HG03442 (cell line): ENCODE measurements at regions not wholly inside any gene's neighbourhood (a gene's known extent, or its start where the extent isn't known, plus 50 kb on each side); places are given as distances from the start of the nearest gene placed in this dataset.
A peak's percentile ranks its signal among the peaks of the same experiment; 100 is the strongest.
"Not testable (repeated sequence)": the region's sequence is repeated elsewhere in the genome, so short reads cannot be mapped to it uniquely, and the experiment has no call there.

Experiments
- ATAC-seq: cut with Tn5 transposase; IDR thresholded peaks from one replicate; pipeline ENCODE4 v1.9.1; 2021; ENCODE audit warnings: mild to moderate bottlenecking, moderate library complexity; ENCODE audit not compliant: unreplicated experiment

DNA sequence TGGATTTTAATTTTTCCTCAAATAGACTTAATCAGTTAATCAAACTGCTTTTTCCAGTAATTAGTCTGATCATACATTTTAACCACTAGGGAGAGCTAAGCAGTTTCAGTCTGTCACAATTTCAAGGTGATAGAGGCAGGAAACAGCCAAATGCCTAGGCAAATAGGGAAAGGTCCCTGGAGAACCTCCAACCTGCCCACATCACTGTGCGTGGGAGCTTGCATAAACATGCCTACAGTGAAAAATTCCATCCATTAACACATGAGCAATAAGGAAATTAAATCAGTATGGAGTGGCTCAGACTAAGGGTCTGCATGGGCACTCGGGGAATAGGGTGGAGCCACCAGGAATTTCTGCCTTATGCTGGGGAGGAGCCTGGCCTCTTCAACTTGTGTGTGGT lies 74.6 kb downstream of the AASDHPPT start:
- ATAC-seq = no peak

DNA sequence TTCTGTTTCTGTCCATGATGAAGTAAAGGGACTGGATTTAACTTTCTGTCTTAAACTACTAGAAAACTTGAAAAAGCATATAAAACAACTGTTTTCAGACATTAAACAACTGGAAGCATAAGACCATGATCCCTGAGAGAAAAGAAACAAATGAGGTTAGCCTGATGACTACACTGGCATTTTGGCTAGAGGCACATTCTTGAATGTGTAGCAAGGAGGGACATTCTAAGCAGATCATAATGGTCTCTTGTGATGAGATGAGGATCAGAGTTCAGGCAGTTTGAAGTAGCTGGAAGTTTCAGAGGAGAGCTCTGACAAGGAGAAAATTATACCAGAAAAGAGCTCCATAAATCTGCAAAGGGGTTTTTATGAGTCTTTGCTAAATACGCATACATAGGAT lies 75.4 kb downstream of the AASDHPPT start:
- no peak for ATAC-seq

DNA sequence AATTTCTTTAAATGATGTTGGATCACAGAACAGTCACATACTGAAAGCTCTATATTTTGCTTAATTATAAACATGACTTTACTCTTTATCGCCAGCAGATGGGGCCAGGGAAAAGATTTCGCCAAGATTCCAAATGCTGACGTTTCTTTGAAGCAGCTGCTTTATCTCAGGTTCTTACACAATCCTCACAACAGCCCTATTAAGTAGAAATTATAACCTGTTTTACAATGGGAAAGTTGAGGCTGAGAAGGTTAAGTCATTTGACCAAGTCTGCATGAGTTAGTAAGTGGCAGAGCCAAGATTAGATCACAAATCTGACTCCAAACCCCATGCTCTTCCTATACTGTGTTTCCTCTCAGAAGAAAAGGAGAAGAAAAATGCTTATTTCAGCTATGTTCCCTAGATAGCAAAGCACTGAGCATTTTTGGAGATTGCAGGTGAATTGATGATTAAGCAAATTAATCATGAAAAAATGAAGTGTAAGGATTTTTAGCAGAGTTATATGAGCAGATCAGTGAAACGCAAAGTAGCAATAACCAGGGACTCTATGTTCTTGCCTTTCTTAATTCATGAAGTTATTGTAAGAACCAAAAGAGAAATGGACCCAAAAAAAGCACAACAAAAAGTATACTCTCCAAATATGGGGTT lies 79.0 kb downstream of the AASDHPPT start:
- ATAC-seq = peak; percentile 81

DNA sequence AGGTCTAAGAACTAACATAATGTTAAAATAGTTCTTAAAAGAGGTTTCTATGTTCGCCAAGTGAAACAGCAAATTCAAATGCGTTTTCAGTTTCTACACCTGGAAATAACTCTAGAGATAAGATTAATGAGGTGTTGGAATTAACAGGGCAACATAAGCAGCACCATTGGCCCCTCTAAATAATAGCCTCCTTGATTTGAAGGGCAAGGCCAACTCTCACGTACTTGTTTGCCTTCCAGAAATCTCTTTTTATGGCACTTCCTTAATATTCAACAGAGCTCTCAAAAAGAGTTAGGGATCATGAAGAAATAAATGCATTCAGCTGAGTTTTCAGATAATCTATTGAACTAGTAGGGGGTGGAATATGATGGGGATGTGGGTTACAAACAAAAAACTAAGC lies 80.9 kb downstream of the AASDHPPT start:
- ATAC-seq = no peak

DNA sequence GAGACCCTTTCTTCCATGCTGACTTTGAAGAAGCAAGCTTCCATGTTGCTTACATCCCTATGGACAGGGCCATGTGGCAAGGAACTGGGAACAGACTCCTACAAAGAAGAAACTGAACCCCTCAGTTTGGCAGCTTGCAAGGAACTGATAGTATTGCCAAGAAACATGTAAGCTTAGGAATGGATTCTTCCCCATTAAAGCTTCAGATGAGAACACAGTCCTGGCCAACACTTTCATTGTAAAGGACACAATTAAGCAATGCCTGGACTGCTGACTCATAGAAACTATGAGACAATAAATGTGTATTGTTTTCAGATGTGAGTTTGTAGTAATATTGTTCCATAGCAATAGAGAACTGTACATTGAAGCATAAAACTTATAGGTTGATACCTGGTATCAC lies 82.4 kb downstream of the AASDHPPT start:
- no peak for ATAC-seq

DNA sequence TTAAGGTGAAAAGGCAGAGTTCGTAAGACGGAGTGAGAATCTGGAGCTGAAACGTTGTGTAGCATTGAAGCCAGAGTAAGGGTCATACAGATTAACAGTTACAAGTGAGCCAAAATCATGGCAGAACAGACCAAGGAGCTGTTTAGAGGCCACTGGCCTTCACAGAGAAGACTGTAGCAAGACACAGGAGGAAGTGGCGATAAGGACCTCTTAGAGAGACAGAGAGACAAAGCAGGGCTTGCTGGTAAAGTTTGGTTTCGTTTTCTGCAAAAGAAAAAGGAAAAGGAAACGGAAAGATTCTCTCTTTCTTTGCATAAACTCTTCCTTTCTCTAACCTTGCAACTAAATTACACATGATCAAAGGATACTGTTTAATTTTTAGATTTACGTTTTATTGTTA lies 83.0 kb downstream of the AASDHPPT start:
- ATAC-seq = no peak

DNA sequence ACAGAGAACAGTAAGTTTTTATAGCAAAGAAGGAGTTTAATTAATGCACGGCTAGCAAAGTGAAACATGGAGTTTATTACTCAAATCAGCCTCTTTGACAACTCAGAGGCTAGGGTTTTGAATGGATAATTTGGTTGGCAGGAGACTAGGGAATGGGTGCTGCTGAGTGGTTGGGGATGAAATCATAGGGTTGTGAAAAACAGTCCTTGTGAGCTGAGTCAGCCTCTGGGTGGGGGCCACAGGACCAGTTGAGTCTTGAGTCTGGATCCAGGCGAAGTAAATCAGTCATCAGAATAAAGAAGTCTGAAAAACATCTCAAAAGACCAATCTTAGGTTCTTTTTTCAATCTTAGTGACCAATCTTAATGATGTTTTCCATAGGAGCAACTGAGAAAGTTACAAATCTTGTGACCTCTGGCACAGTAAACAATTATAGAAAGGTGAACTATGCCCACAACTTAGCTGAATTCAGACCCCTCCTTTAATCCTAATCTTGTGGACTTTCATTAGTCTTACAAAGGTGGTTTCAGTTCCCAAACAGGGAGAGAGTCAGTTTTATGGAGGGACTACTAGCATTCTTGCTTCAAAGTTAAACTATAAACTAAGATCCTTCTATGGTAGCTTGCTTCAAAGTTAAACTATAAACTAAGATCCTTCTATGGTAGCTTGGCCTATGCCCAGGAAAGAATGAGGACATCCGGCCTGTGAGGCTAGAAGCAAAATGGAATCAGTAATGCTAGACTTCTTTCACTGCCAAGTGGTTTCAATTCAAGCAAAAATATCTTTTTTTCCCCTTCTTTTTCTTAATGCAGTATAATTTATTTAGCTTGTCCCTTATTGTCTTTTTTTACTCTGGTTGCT lies 84.5 kb downstream of the AASDHPPT start:
- ATAC-seq = no peak

DNA sequence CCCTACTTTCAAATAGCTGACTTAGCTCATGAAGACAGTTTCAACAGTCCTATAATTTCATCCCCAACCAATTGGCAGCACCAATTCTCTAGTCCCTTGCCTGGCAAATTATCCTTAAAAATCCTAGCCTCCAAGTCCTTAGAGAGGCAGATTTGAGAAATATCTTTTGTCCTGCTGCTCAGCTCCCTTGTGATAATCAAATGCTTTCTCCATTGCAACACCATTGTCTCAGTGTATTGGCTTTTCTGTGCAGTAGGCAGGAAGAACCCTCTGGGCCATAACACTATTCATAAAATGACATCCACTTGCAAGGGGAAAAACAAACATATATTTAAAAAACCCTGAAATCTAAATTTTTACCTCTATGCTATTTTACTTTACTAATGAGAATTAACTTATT lies 89.6 kb downstream of the AASDHPPT start:
- ATAC-seq = no peak

DNA sequence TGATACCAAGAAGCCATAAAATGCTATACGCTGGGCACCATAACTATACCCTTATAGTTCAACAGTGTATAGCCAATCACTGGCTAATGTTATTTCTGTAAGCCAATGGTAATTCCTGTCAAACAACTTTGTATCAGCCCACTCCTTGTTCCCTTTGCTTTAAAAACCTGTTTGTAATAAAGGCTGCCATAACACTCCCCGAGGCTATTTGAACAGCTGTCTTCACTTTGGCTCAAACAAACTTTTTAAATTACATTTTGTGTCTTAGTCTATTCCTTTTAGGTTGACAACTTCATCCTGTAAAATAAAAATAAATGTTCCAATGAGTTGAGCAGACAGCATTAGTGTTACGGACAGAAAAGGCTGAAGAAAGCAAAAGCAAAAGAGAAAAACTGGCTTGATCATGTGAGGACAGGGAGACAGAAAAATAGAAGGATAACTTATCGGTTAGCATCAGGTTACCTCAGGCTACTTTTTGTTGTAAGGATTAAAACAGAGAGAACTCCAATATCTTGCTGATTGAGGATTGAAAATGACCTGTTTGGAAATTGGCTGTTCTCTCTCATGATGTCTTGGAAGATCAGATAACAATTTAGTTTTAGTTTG lies 95.0 kb downstream of the AASDHPPT start:
- no peak for ATAC-seq

DNA sequence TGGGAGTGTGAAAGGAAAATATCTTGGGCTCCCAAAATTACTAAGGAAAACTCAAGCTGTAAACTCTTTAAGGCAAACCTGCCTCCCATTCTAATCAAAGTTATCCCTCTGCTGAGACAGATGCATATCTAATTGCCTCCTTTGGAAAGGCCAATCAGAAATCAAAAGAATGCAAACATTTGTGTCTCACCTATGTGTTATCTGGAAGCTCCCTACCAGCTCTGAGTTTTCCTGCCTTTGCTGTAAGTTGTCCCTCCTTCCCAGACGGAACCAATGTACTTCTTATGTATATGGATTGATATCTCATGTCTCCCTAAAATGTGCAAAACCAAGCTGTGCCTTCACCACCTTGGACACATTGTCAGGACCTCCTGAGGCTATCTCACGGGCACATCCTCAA lies 95.8 kb downstream of the AASDHPPT start:
- no peak for ATAC-seq

DNA sequence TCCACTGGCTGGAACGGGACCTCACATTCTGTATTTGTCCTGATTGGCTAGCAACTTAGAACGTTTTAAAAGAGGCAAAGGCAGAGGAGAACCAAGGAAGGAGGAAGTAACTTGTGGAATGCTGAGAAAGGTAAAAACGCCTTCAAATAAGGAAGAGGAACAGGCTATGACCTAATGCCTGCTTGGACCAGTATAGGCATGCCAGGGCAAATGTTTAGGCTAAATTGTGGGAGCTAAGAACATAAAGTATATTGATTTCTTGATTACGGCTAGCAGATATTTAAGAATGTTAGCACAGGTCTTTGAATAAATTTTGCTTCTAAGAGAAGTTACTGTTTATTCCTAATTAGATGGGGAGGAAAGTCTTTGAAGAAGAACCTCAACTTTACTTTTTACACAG lies 96.5 kb downstream of the AASDHPPT start:
- ATAC-seq = not testable (repeated sequence)

DNA sequence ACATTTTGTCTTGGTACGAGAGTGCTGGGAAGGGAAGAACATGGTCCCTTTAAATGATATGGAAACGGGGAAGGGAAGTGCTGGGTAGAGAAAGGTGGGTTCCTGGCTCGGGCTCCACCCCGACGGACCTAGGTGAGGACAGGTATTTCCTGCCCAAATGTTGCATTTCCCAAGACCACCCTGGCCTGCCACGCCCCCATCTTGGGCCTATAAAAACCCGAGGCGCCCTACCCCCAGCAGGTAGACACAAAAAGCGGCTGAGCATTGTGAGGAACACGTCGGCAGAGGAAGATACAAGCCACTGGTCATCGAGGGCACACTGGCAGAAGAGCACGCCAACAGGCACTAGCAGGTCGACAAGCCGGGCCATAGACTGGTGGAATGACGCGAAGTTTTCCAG lies 99.4 kb downstream of the AASDHPPT start:
- no peak for ATAC-seq

DNA sequence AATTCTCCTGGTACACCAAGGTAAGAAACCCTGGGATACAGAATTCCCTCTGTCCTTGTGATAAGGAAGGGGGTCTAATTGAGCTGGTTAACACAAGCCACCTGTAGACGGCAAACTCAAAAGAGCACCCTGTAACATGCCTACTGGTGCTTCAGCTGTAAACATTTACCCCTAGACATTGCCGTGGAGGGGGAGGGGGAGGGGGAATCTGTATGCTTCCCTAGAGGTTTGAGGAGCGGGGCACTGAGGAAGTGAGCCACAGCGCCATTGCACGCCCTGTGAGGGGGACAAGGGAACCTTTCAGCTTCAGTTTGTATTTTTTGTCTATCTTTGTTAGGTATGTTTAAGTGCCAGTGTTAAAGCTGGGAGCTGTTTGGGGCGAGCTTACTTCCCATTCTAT lies 99.8 kb downstream of the AASDHPPT start:
- ATAC-seq = no peak

DNA sequence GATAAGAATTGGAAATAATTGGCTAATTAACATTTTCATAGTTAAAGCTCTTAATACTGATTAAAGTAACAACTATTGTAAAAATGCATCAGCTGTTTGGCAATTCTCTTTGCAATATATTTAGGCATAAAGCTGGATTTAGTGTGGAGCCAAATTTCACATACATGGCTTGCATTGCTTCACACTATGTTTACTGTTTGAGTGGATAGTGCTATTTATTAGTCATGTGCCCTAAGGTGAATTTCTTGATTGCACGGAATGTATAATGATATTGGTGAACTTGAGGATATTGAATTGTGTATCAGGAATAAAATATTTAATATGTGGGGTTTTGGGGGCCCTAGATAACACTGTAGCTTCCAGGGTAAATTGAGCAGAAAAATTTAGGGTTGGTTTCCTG lies 100.9 kb downstream of the AASDHPPT start:
- ATAC-seq = no peak

DNA sequence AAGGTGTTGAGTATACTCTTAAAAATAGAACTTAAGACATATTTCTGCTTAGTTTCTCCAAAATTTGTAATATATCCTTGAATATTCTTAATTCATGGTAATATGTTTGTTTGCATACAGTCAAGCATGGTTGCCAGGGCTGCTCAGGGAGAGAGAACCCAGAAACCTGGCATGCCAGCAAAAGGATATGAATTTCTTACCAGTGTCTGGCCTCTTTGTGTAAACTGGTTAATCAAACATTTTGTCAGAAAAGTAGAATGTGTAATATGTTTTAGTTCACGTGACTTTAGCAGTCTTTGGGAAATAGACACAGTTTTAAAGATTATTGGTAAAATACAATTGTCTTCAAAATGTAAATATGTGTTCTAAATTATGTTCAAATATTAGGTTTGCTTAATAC lies 101.6 kb downstream of the AASDHPPT start:
- ATAC-seq = no peak

DNA sequence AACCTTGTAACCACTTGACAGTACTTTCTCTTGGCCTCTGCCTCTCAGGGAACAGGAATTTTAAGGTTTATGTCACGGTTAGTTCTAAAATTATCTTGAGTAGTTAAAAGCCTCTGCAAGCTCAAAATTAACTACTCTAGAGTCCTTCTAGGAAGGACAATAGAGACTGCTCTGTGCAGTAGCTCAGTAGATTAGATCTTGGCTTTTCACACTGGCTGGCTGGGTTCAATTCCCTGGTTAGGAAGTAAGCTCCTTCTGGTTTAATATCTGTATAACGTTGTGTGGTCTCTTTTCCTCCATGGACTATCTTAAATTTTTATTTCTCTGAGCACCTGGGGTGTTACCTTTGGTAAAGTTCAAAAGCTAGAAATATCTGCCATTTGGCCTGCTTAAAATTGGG lies 109.2 kb downstream of the AASDHPPT start:
- no peak for ATAC-seq

DNA sequence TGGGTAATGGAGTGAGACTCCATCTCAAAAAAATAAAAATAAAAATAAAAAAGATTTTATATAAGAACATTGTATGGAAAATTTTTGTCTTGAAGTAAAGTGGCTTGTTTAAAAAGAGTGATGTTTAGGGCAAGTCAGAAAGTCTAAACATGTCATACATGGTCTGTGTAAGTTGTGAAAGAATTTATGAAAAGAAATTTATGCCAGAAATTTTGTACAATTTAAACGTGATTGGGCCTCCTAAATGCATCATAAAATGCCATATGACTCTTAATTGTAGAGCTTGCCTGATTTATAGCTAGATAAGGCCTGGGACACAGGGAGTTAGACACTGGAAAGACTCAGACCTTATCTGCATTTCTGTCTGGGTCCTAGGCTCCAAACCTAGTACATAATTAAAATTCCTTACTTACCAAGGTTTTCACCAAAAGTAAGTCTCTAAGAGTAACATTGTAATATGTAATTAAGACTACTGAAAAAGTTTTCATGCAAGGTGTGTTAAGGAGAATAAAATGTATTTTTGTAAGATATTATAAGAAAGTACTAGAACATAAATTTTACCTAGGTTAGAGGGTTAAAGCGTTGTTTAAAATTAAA lies 110.5 kb downstream of the AASDHPPT start:
- no peak for ATAC-seq

DNA sequence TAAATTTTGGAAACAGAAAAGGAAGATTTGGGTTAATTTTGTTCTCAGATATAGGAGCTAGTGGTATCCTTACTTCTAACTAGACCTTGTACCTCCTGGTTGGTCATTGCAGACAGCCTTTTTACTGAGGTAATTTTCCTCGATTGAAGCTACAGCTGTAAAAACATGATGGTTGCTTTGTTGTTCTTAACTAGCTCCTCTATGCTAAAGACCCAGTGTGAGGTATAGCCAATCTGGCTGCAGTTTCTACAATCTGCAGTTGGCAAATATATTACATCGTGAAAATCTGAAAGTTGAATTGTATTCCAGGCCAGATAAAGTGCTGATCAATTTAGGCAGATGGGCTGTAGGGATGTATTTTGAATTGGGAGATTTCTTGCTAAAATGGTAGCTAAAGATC lies 116.5 kb downstream of the AASDHPPT start:
- ATAC-seq = no peak

DNA sequence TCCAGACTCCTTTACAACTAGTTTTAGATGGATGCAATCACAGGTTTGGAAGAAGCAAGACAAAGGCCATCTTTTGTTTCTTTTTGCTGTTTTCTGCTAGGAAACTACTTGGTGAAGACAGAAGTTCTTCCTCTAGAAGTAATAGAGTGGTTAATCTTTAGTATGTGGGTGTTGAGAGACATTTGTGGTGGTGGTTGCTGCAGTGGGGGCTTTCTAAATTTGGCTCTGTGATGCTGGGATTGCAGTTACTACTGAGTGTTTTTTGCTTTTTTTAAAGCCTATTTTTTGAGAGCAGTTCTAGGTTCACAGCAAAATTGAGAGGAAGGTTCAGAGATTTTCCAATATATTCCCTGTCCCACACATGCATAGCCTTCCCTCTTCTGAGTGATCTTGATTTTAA lies 120.0 kb downstream of the AASDHPPT start:
- no peak for ATAC-seq

DNA sequence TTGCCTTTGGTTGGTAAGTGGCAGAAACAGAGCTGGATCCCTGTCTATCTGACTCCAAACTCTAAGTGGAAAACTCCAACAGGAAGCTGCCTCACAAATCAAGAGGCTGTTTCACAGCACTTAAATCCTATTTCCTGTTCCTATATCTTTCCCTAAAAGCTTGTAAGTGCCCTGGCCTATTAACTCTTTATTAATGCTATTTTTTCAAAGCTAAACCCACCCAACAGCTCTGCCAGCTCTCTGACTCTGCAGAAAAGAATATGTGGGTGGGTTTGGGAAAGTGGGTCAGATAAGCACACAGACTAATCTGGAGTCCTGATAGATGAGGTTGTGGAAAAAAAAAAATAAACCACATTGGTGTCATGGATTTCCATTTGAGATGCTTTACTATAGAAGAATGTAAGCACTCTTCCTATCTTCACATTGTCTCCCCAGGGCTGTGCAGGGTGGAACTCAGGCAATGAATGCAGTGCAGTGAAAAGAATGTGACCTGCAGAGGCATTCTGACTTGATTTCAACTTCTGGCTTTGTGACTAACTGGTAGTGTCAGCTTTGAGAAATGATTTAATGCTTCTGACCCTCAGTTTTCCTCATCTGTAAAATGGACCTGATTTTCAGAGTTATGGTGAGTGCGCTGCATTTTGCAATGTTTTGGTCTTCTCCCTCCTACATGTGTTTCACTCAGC lies 125.6 kb downstream of the AASDHPPT start:
- no peak for ATAC-seq

DNA sequence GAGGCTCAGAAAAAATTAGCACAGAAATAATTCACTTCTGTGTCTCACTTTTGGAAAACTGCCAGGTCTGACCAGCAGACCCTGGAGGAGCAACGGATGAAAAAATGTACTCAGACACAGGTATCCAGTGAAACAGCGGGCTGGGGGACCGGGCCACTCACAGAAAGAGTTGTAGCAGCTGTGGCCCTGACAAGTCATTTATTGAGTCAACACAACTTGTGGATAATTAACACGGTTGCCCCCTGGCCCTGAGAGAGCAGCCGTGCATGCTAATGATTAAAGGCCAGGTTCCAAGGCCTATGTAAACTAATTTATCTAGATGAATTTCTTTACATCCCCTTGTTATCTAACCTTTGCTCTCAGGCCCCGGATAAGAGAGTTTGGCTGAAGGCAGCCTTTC lies 131.3 kb downstream of the AASDHPPT start:
- ATAC-seq = no peak
